HepG2 (cell line): ENCODE measurements at regions not wholly inside any gene's neighbourhood (a gene's known extent, or its start where the extent isn't known, plus 50 kb on each side); places are given as distances from the start of the nearest gene placed in this dataset.

ENCODE experiments used
- ATAC-seq: fragments of 200-7000 bp; cut with Tn5 transposase; 3 replicates; pipeline ENCODE4 v1.9.1; 2020; ENCODE audit warnings: mild to moderate bottlenecking, moderate library complexity
- BruUV-seq: library from RNA; stranded (reverse); fragments of 400-500 nt; replicated peaks from 2 replicates; lab custom pipeline; 2021; lab: Mats Ljungman, UMichigan
- CTCF ChIA-PET: fragments of 300-600 bp; formaldehyde crosslinking; extraction: SDS; loops from one replicate; lab custom pipeline; 2021; ENCODE audit warnings: low total read pairs, inconsistent platforms, low intra/inter-chr PET ratio; lab: Yijun Ruan, JAX
- POLR2A ChIA-PET: fragments of 350-600 bp; sonication (Branson Sonifier 250); formaldehyde crosslinking; loops from one replicate; lab custom pipeline; 2020; ENCODE audit warnings: antibody characterized with exemption, inconsistent platforms; lab: Yijun Ruan, JAX
- DNase-seq: peaks from one replicate; pipeline ENCODE4 v3.0.0-alpha.2; 2015; ENCODE audit warnings: low spot score
- FAIRE-seq: peaks from 3 replicates; lab custom pipeline; 2011; peaks lifted over from hg19 to GRCh38; lab: Jason Lieb, UNC
- H2AFZ ChIP-seq: one replicate; pipeline ENCODE4 v1.6.1; 2011; ENCODE audit warnings: low read length, inconsistent platforms
- H3K27ac ChIP-seq: fragments of 300-600 bp; 3 replicates; pipeline ENCODE4 v1.8.0; 2011; ENCODE audit warnings: mixed run types, mild to moderate bottlenecking, mixed read lengths, low read length, inconsistent platforms; ENCODE audit not compliant: insufficient read depth; ENCODE audit errors: extremely low read length
- H3K27me3 ChIP-seq, 2 experiments: fragments of 200-600 bp in 1 of 2; 2 replicates in 1 of 2; 3 replicates in 1 of 2; pipeline versions ENCODE4 v1.6.0 to v1.8.0; 2011; ENCODE audit warnings: low read length in 2 of 2, mild to moderate bottlenecking in 2 of 2, moderate library complexity in 2 of 2, inconsistent platforms in 1 of 2; ENCODE audit not compliant: insufficient read depth in 2 of 2, control insufficient read depth in 1 of 2
- H3K36me3 ChIP-seq, 2 experiments: fragments of 200-600 bp in 1 of 2; replicated peaks in 1 of 2; 2 replicates in 1 of 2; 3 replicates in 1 of 2; pipeline versions ENCODE4 v1.5.1 to v1.8.0; 2011; ENCODE audit warnings: low read length in 2 of 2, inconsistent platforms in 1 of 2; ENCODE audit not compliant: insufficient read depth in 2 of 2, control insufficient read depth in 1 of 2
- H3K4me1 ChIP-seq: 2 replicates; pipeline ENCODE4 v1.5.1; 2012; ENCODE audit warnings: low read length, inconsistent platforms; ENCODE audit not compliant: insufficient read depth
- H3K4me2 ChIP-seq: 2 replicates; pipeline ENCODE4 v1.6.0; 2011; ENCODE audit warnings: low read depth, low read length, inconsistent platforms
- H3K4me3 ChIP-seq, 3 experiments: fragments of 200-600 bp in 1 of 3; sonication (generic), shearing (Covaris generic) in 1 of 3; replicated peaks in 1 of 3; 2 replicates each; pipeline ENCODE4 v1.5.1; 2011 to 2016; ENCODE audit warnings: low read length in 3 of 3, inconsistent platforms in 2 of 3, low read depth in 2 of 3, mild to moderate bottlenecking in 2 of 3, control low read depth in 1 of 3, mixed read lengths in 1 of 3; ENCODE audit not compliant: insufficient read depth in 1 of 3
- H3K79me2 ChIP-seq: one replicate; pipeline ENCODE4 v1.6.1; 2011; ENCODE audit warnings: low read length, inconsistent platforms; ENCODE audit not compliant: insufficient read depth
- H3K9ac ChIP-seq: 2 replicates; pipeline ENCODE4 v1.6.0; 2011; ENCODE audit warnings: mild to moderate bottlenecking, low read depth, low read length, inconsistent platforms; ENCODE audit not compliant: insufficient read depth
- H3K9me3 ChIP-seq: 2 replicates; pipeline ENCODE4 v1.5.1; 2012; ENCODE audit warnings: mild to moderate bottlenecking, low read length
- H4K20me1 ChIP-seq: 2 replicates; pipeline ENCODE4 v1.6.0; 2011; ENCODE audit warnings: inconsistent platforms, mild to moderate bottlenecking, low read length, moderate library complexity; ENCODE audit not compliant: insufficient read depth
- ISL2 ChIP-seq: sonication (generic); formaldehyde crosslinking; IDR thresholded peaks from 2 replicates; pipeline ENCODE4 v1.5.0; 2020; ENCODE audit warnings: missing genetic modification reagents
- NFIC ChIP-seq: IDR thresholded peaks from 2 replicates; pipeline ENCODE4 v1.6.1; 2012; ENCODE audit warnings: mild to moderate bottlenecking, low read length, inconsistent platforms
- PITX1 ChIP-seq: sonication (generic); formaldehyde crosslinking; IDR thresholded peaks from 2 replicates; pipeline ENCODE4 v1.5.1; 2020; ENCODE audit warnings: mild to moderate bottlenecking, missing genetic modification reagents
- SCMH1 ChIP-seq: sonication (generic); formaldehyde crosslinking; IDR thresholded peaks from 2 replicates; pipeline ENCODE4 v1.9.0; 2021; ENCODE audit warnings: missing genetic modification reagents, mild to moderate bottlenecking, borderline replicate concordance
- SOX6 ChIP-seq, 2 experiments: fragments of 450-650 bp in 1 of 2; sonication (generic) in 1 of 2; formaldehyde crosslinking in 1 of 2; IDR thresholded peaks; 2 replicates each; pipeline versions ENCODE4 v1.4.0 to v1.6.1; 2017 to 2020; ENCODE audit warnings: antibody characterized with exemption in 1 of 2, mild to moderate bottlenecking in 1 of 2, missing genetic modification reagents in 1 of 2
- TCF7 ChIP-seq: sonication (generic); IDR thresholded peaks from 2 replicates; pipeline ENCODE4 v1.6.1; 2016; ENCODE audit warnings: antibody characterized with exemption, low read depth
- WIZ ChIP-seq: sonication (generic); formaldehyde crosslinking; IDR thresholded peaks from 2 replicates; pipeline ENCODE4 v1.5.1; 2020; ENCODE audit warnings: mild to moderate bottlenecking, missing genetic modification reagents
- YEATS2 ChIP-seq: sonication (generic); formaldehyde crosslinking; IDR thresholded peaks from 2 replicates; pipeline ENCODE4 v1.4.0; 2020; ENCODE audit warnings: missing genetic modification reagents, borderline replicate concordance
- ZBTB7B ChIP-seq: sonication (generic); formaldehyde crosslinking; IDR thresholded peaks from 2 replicates; pipeline ENCODE4 v1.4.0; 2020; ENCODE audit warnings: missing genetic modification reagents
- ZNF234 ChIP-seq: sonication (generic); formaldehyde crosslinking; conservative IDR thresholded peaks from 2 replicates; pipeline ENCODE4 v1.5.1; 2020; ENCODE audit warnings: mild to moderate bottlenecking, missing genetic modification reagents
- ZNF543 ChIP-seq: sonication (generic); formaldehyde crosslinking; IDR thresholded peaks from 2 replicates; pipeline ENCODE4 v1.4.0; 2020; ENCODE audit warnings: mild to moderate bottlenecking, missing genetic modification reagents
- ZNF589 ChIP-seq: sonication (generic); formaldehyde crosslinking; conservative IDR thresholded peaks from 2 replicates; pipeline ENCODE4 v1.8.0; 2022; ENCODE audit warnings: mild to moderate bottlenecking, moderate library complexity, missing genetic modification reagents
- ZNF7 ChIP-seq: IDR thresholded peaks from 2 replicates; pipeline ENCODE4 v1.6.1; 2016; ENCODE audit warnings: missing biosample characterization, missing genetic modification reagents
- WGBS: methylation state at CpG from one replicate; pipeline ENCODE4 v1.1.6; 2017; ENCODE audit warnings: low lambda C conversion rate; 5-methylcytosine and 5-hydroxymethylcytosine counted together
- in situ Hi-C: cut with HindIII; loops from 2 replicates; pipeline ENCODE4 v1.10.0; 2017; ENCODE audit warnings: low pct_unique_long_range_greater_than_20kb; ENCODE audit not compliant: extremely low pct_ligation_motif_present
- intact Hi-C: fragments of 100-400 bp; cut with micrococcal nuclease; formaldehyde crosslinking; loops from one replicate; pipeline ENCODE4 v1.10.0; 2022; ENCODE audit not compliant: unreplicated experiment
- TF ChIP-seq, protein P1 (sequence below): sonication (generic); formaldehyde crosslinking; IDR thresholded peaks from one replicate; pipeline ENCODE4 v1.5.1; 2020; ENCODE audit warnings: mild to moderate bottlenecking, missing genetic modification reagents; ENCODE audit errors: not compliant biosample characterization
- TF ChIP-seq, protein P2 (sequence below): IDR thresholded peaks from 2 replicates; pipeline ENCODE4 v1.4.0; 2020; ENCODE audit warnings: mild to moderate bottlenecking, missing genetic modification reagents

DNA sequence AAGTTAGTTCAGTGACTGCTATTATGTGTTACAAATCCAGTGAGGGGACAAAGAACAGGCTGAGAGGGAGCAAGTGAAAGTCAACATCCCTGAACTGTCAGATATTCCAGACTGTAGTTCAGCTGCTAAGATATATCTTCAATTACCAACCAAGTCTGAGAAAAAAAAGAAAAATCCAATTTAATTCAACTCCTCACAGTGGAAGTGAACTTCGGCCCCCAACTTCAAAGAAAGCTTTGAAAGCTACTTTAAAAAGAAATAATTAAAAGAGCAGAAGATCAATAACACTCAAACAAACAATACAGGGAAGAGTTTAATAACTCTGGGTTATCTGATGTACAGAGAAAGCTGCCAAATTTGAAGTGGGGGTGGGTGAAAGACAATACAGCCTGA lies 174.0 kb downstream of the SERPINI1 start:
- no peak overlapping the region for H3K4me3 ChIP-seq
- POLR2A ChIA-PET, result no interaction called here
- intact Hi-C loops (no loop called here), in situ Hi-C loops (no loop called here)
- CTCF ChIA-PET, result no interaction called here
- ATAC-seq (peak; percentile 93), FAIRE-seq (no peak), DNase-seq (peak; percentile 11)
- H3K36me3 ChIP-seq, result no peaks in the 10 kb centered on the region
- H3K4me2 ChIP-seq, result peak overlapping the region; percentile 39; the same call in 1 of the 2 replicates
- no peaks in the 10 kb centered on the region for H4K20me1 ChIP-seq
- BruUV-seq, result no TSS peak
- H2AFZ ChIP-seq, result no peak overlapping the region
- H3K9ac ChIP-seq, result no peak overlapping the region
- H3K79me2 ChIP-seq, result no peaks in the 10 kb centered on the region
- H3K4me1 ChIP-seq, result peaks cover 29% of the 10 kb centered on the region
- whole genome bisulfite sequencing, result 0% methylated on average over 1 of the region's 1 CpG
- no peaks in the 10 kb centered on the region for H3K9me3 ChIP-seq
- no peak overlapping the region for H3K27ac ChIP-seq
- H3K27me3 ChIP-seq, result no peaks in the 10 kb centered on the region
- TF ChIP-seq ZBTB7B, result no peak
- no peak for TF ChIP-seq ZNF589 (CRISPR knock-in tag)
- TF ChIP-seq ZNF7 (CRISPR knock-in tag), result no peak
- TF ChIP-seq ISL2 (CRISPR knock-in tag), result no peak
- TF ChIP-seq SCMH1 (CRISPR knock-in tag), result no peak
- peak; percentile 52; the same call in 1 of the 2 replicates for TF ChIP-seq TCF7
- no peak for TF ChIP-seq ZNF543 (CRISPR knock-in tag)
- TF ChIP-seq, protein P1, sequence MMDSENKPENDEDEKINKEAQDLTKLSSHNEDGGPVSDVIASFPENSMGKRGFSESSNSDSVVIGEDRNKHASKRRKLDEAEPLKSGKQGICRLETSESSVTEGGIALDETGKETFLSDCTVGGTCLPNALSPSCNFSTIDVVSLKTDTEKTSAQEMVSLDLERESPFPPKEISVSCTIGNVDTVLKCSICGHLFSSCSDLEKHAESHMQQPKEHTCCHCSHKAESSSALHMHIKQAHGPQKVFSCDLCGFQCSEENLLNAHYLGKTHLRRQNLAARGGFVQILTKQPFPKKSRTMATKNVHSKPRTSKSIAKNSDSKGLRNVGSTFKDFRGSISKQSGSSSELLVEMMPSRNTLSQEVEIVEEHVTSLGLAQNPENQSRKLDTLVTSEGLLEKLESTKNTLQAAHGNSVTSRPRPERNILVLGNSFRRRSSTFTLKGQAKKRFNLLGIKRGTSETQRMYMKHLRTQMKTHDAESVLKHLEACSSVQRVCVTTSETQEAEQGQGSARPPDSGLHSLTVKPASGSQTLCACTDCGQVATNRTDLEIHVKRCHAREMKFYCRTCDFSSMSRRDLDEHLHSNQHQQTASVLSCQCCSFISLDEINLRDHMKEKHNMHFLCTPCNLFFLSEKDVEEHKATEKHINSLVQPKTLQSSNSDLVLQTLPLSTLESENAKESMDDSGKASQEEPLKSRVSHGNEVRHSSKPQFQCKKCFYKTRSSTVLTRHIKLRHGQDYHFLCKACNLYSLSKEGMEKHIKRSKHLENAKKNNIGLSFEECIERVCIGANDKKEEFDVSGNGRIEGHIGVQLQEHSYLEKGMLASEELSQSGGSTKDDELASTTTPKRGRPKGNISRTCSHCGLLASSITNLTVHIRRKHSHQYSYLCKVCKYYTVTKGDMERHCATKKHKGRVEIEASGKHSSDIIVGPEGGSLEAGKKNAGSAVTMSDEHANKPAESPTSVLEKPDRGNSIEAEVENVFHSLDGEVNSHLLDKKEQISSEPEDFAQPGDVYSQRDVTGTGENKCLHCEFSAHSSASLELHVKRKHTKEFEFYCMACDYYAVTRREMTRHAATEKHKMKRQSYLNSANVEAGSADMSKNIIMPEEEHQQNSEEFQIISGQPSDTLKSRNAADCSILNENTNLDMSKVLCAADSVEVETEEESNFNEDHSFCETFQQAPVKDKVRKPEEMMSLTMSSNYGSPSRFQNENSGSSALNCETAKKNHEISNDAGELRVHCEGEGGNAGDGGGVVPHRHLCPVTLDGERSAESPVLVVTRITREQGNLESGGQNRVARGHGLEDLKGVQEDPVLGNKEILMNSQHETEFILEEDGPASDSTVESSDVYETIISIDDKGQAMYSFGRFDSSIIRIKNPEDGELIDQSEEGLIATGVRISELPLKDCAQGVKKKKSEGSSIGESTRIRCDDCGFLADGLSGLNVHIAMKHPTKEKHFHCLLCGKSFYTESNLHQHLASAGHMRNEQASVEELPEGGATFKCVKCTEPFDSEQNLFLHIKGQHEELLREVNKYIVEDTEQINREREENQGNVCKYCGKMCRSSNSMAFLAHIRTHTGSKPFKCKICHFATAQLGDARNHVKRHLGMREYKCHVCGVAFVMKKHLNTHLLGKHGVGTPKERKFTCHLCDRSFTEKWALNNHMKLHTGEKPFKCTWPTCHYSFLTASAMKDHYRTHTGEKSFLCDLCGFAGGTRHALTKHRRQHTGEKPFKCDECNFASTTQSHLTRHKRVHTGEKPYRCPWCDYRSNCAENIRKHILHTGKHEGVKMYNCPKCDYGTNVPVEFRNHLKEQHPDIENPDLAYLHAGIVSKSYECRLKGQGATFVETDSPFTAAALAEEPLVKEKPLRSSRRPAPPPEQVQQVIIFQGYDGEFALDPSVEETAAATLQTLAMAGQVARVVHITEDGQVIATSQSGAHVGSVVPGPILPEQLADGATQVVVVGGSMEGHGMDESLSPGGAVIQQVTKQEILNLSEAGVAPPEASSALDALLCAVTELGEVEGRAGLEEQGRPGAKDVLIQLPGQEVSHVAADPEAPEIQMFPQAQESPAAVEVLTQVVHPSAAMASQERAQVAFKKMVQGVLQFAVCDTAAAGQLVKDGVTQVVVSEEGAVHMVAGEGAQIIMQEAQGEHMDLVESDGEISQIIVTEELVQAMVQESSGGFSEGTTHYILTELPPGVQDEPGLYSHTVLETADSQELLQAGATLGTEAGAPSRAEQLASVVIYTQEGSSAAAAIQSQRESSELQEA (CRISPR knock-in tag), result no peak
- TF ChIP-seq ZNF234 (CRISPR knock-in tag), result no peak
- peak; percentile 44; the same call in 1 of the 2 replicates for TF ChIP-seq NFIC
- TF ChIP-seq YEATS2 (CRISPR knock-in tag), result no peak
- no peak for TF ChIP-seq WIZ (CRISPR knock-in tag)
- TF ChIP-seq SOX6 (IDR thresholded peaks at IDR 0.05), result no peak
- TF ChIP-seq SOX6 (CRISPR knock-in tag; IDR thresholded peaks at IDR 0.05), result peak; percentile 38; the same call in 1 of the 2 replicates
- TF ChIP-seq PITX1 (CRISPR knock-in tag), result no peak
- TF ChIP-seq, protein P2, sequence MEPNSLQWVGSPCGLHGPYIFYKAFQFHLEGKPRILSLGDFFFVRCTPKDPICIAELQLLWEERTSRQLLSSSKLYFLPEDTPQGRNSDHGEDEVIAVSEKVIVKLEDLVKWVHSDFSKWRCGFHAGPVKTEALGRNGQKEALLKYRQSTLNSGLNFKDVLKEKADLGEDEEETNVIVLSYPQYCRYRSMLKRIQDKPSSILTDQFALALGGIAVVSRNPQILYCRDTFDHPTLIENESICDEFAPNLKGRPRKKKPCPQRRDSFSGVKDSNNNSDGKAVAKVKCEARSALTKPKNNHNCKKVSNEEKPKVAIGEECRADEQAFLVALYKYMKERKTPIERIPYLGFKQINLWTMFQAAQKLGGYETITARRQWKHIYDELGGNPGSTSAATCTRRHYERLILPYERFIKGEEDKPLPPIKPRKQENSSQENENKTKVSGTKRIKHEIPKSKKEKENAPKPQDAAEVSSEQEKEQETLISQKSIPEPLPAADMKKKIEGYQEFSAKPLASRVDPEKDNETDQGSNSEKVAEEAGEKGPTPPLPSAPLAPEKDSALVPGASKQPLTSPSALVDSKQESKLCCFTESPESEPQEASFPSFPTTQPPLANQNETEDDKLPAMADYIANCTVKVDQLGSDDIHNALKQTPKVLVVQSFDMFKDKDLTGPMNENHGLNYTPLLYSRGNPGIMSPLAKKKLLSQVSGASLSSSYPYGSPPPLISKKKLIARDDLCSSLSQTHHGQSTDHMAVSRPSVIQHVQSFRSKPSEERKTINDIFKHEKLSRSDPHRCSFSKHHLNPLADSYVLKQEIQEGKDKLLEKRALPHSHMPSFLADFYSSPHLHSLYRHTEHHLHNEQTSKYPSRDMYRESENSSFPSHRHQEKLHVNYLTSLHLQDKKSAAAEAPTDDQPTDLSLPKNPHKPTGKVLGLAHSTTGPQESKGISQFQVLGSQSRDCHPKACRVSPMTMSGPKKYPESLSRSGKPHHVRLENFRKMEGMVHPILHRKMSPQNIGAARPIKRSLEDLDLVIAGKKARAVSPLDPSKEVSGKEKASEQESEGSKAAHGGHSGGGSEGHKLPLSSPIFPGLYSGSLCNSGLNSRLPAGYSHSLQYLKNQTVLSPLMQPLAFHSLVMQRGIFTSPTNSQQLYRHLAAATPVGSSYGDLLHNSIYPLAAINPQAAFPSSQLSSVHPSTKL (CRISPR knock-in tag), result no peak
